ENCODE measurements at regions not wholly inside any gene's neighbourhood (a gene's known extent, or its start where the extent isn't known, plus 50 kb on each side); places are given as distances from the start of the nearest gene placed in this dataset.
"Not testable (repeated sequence)": the region's sequence is repeated elsewhere in the genome, so short reads cannot be mapped to it uniquely, and the experiment has no call there.

DNA sequence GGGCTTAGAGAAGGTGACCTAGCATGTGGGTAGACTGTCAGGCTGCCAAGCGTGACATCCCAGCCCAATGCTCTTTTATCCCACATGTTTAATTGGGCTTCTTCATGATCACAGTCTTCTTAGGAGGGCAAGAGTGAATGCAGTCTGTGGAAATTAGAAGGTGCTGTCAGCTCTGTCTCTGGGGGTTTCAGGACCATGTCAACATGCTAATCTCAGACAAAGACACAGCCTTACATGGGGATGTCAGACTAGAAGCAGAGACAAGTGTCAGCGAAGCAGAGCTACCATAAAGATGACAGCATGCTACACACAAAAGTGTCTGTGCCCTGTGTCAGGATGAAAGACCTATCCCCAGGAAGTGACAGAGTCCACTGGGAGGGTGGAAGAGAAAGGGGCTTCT is 120.1 kb upstream of the SLC25A36 start:
- DNase-seq = no peak

DNA sequence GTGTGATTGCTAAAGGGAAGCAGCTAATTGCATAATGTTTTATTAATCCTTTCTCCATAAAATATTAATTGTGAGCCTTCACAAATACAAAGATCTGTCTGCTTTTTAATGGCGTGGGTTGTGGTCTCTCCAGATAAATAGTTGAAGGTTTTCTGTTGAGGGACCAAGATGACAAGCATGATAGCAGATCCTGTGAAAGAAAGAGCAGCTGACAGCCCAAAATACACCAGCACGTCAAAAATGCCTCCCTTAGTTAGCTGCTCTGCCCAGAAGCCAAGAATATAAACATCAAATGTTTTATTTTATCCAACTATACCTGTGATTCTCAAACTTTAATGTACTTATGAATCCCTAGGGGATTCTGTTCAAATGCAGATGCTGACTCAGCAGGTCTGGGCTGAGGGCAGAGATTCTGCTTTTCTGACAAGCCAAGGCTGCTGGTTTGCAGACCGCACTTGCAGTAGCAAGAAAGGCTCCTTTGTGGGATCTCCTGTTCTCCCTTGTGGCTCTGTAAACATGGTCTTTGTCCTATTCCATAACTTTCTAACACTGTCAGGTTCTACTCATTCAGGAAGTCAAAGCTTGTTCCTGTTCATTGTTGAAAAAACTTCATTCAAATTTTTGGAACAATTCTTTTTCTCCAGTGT is 119.1 kb upstream of the SLC25A36 start:
- DNase-seq = no peak

DNA sequence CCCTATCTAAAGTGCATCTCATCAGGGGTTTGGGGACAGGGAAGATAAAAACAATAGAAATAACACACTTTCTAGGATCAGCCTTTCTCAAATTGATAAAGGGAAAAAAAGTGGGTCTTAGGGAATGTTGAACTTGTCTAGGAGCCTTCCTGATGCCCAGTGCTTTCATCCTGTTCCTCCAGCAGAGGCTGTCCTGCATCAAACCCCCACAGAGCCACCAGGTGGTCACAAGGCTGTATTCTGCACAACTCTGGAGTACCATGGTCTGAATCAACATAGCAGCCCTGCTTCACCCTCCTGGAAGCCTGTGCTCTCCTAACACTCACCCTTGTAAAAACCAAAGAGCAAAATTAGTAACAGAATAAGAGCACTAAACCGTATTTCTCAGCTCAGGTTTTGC is 118.5 kb upstream of the SLC25A36 start:
- DNase-seq = no peak

DNA sequence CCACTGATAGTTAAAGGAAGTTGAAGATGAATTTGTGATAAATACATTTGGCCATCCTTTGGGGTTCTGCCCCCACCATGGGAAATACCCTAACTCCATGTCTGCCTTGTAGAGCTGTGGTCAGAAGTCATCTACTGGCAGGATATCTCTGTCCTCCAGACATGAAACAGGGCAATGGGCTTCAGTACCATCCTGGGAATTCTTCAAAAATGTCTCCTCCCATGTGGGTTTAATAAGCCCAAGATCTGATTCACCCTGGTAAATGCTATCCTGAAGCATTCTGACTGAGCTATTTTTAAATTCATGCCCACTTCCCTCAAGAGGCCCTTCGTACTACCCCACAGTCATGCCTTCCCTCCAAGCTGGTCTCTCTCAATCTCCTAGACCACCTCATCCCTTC is 113.7 kb upstream of the SLC25A36 start:
- DNase-seq = no peak

DNA sequence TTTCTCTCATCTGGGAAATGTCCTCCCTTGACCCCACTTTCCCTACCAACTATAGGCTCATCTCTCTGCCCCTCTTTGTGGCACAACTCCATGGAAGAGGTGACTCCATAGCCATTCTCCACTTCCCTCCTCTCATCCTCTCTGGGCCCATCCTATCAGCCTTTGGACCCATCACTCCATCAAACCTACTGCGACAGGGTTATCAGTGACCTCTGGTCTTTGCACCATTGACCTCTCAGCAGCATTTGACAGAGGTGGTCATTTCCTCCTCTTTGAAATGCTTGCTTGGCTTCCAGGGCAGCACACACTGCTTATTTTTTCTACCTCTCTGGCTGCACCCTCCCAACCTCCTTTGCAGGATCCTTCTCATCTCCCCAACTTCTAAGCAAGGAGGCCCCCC is 113.1 kb upstream of the SLC25A36 start:
- DNase-seq = no peak

DNA sequence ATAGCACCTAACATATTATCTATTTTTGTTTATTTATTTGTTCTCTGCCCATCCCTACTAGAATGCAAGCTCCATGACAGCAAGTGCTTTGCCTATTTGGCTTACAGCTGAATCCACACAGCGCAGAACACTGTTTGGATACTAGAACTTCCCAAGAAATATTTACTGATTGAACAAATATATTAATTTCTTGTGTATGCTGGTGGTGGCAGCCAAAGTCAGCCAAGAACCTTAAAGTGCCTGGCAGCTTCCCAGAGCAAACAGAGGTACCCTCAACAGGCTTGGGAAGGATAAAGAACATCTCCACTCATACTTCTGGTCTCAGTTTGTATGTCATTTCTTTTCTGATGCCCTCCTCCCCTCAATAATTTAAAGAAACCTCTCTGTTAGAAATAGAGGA is 111.8 kb upstream of the SLC25A36 start:
- no peak for DNase-seq

- no peak for DNase-seq
Measured at GRCh38 chr3:140830391-140830790, 111.2 kb upstream of the SLC25A36 start.

DNA sequence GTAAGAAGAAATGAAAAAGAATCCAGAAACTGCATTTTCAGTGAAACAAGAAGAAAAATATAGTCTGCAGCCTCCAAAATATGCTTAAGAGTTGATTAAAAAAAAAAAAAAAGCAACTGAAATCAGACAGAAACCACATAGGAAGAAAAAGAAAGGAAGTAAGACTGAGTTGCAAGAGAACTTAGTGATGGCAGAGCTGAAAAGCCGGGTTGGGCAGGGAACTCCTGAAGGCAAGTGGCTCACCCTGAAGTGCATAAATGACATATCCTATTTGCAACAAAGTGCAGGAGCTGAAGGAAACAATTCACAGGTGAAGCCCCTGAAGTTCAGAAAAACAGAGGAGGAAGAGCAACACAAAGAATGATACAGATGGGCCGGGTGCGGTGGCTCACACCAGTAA is 108.8 kb upstream of the SLC25A36 start:
- no peak for DNase-seq

DNA sequence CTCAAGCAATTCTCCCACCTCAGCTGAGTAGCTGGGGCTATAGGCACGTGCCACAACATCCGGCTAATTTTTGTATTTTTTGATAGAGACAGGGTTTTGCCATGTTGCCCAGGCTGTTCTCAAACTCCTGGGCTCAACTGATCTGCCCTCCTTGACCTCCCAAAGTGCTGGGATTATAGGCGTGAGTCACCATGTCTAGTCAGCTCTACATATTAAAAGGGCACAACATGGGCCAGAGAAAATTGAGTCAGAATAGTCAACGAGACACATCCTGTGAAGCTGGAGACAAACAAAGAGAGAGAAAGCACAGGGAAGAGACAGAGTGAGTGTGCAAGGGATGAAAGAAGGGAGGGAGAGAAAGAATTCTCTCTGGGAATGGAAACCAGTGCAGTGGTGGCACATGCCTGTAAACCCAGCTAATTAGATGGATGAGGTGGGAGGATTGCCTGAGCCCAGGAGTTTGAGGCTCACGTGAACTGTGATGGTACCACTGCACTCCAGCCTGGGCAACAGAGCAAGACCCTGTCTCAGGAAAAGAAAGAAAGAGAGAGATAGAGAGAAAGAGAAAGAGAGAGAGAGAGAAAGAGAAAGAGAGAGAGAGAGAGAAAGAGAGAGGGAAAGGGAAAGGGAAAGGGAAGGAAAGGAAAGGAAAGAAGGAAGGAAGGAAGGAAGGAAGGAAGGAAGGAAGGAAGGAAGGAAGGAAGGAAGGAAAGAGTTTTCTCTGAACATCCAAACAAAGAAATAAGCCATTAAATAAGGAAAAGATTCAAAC is 107.2 kb upstream of the SLC25A36 start:
- DNase-seq = no peak

DNA sequence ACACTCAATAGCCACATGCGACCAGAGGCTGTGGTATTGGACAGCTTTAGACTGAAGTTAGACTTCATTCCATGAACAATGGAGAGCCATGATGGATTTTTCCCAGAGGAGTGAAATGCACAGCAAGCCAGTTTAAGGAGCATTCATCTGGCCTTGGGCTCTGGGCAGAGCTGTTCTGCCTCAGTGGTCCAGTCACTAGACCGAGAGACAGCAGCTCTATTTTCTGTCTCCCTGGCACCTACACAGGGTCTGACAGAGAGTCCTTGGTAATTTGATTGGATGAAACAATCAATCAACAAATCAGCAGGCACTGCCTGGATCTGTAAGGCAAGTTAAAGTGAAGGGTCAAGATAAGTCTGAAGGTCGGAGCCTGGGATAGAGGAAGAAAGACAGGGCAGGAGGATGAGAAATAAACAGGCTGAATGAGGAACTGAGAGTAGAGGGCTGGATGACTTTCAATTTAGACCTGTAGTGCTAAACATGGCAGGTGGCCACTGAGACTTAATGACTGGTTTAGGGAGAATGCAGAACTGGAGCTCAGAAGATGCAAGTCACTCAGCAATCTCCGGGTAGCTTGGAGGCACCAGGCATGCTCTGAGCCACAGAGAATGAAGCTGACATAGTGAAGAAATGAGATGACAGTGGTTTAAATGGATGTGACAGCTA is 98.5 kb upstream of the SLC25A36 start:
- peak; percentile 1 for DNase-seq

DNA sequence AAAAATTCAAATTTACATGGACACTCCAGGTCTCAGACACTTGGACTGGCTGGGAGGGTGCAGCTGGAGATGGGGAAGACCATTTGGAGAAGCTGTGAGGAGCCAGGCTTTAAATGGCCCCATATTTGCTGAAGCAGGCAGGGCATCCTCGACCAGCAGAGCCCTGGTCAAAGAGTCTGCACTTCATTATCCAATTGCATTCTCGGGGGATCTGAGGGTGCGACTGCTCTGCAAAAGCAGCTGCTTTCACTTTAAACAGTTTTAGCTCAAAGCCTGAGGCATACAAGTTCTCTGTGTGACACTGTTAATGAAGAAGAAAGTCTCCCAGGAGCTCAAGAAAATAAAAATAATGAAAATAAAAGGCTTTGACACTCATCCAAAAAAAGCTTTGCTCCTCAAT is 98.0 kb upstream of the SLC25A36 start:
- no peak for DNase-seq

- no peak for DNase-seq
Measured at GRCh38 chr3:140844072-140844471, 97.6 kb upstream of the SLC25A36 start.

- no peak for DNase-seq
Measured at GRCh38 chr3:140845882-140846281, 95.8 kb upstream of the SLC25A36 start.

- DNase-seq = no peak
Measured at GRCh38 chr3:140848666-140849065, 93.0 kb upstream of the SLC25A36 start.

DNA sequence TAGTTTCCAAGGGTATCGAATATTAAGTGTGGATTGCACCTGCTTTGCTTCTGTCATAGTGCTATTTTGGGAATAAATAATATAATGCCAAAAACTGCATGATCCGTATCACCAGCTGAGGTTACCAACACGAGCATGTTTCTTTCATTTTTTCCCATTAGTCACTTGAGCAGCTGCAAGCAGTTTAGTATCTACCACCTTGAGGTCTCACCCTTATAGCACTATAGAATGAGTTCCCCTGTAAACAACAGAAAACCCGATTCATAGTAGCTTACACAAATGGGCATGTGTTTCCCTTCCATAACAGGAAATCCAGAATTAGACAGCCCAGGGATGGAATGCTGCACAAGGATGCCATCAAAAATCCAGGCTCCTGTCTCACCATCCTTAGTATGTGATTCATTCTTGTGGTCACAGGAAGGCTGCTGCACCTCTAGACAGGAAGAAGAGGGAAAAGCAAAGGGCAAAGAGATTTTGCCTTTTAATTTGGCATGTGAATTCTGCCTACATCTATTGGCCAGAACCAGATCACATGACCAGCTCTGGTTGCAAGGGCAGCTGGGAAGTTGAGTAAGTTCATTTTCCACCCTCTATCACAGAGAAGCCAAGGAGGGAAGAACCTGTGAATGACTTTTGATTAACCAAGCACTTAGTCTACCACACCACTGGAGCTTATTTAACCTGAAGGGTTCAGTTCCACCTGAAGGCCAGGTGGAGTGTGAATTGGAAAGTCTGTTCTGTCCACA is 91.3 kb upstream of the SLC25A36 start:
- DNase-seq = no peak

DNA sequence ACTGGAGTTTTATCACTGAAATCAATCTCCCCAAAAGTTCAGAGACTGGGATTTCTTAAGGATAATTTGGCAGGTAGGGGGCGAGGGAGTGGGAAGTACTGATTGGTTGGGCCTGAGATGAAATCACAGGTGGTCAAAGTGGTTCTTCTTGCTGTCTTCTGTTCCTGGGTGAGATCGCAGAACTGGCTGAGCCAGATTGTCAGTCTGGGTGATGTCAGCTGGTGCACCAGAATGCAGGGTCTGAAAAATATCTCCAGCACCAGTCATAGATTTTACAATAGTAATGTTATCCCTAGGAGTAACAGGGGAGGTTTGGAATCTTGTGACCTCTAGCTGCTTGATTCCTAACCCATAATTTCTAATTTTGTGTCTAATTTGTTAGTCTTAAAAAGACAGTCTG is 86.7 kb upstream of the SLC25A36 start:
- no peak for DNase-seq

DNA sequence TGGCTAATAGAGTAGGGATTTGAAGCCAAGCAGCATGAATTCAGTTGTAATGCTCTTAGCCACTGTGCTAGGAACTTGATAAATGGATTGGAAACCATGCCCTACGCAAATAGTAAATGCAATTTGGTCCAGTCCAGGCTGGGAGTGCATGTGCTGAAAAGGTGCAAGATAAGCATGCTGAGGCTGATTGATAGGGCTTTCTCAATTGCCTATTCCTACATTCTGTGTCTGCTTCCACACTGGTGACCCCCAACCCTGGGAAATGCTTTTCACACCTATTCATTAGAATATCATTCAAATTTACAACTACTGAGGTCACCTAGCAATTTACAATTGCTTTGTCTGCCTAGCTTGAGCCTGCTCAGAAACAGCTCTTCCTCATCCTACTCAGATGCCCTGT is 84.7 kb upstream of the SLC25A36 start:
- no peak for DNase-seq

DNA sequence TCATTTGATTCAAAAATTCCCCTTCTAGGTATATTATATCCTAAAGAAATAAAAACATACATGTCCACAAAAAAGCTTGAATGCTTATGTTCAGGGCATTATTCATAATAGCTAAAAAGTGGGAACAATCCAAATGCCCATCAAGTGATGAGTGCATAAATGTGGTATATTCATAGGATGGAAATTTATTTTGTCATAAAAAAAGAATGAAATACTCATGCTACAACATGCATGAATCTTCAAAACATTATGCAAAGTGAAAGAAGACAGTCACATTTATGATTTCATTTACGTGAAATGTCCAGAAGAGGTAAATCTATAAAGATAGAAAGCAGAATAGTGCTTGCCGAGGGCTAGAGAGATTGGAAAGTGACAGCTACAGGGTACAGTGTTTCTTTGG is 83.6 kb upstream of the SLC25A36 start:
- DNase-seq = no peak

DNA sequence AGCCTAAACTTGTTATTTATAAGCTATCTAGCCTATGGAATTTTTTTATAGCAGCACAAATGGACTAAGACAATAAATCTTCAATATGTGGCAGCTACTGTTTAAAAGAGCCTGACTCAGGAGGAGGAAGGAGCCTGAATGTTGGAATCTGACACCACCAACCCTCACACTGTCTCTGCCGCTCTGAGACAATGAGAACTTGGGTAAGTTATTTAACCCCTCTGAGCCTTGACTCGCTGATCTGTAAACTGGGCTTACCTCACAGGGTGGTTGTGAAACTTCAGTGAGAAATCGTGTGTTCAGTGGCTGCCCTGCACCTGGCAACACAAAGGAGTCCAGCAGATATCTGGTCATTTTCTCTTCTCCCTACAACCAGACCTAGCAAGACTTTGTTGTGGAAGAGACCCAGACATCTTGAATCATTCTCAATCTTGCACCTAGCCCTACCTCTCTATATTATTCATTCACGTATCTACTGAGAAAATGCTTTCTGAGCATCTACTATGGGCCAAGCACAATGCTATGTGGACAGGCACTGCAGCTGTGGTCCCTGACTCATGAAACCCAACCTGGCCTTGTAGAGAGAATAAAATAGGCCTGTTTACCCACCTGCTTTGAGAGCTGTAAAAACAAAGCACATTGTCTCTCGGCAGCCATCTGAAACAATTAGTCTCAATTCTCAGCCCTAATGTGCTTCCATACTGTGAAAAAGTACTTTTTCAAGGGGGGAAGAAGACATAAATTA is 81.9 kb upstream of the SLC25A36 start:
- no peak for DNase-seq

DNA sequence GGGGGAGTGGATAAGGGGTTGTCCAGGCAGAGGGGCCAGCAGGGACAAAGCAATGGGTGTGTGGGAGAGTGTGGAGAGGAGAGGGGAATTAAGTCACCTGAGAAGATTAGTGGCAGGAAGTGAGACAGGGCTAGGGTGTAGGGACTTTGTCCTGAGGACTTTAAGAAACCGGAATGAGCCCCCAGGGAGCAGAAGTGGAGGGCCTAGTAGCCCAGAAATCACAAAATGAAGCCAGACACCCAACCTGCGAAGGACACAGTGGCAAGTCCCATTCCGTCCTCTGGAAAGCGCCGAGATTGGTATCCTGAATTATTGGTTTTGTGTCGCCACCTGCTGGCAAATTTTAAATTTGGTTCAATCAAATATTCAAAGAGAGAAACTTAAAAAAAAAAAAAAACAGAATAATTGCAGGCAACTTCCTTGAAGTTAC is 78.0 kb upstream of the SLC25A36 start:
- peak; percentile 35 for DNase-seq

DNA sequence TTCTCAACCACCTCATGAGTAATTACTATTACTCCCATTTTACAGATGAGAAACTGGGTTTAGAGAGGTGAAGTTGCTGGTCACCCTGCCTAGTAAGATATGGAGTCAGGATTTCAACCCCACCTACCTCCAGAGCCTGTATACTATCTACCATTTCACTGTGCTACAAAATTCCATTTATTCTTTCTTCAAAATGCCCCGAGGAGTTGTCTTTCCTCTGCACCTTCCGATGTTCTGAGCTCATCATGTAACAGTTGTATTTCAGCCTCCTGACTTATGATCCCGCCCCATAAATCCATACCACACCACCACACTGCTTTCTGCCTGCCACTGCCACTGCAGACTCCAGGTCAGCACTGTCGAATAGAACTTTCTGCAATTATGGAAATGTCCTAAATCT is 71.3 kb upstream of the SLC25A36 start:
- DNase-seq = no peak

DNA sequence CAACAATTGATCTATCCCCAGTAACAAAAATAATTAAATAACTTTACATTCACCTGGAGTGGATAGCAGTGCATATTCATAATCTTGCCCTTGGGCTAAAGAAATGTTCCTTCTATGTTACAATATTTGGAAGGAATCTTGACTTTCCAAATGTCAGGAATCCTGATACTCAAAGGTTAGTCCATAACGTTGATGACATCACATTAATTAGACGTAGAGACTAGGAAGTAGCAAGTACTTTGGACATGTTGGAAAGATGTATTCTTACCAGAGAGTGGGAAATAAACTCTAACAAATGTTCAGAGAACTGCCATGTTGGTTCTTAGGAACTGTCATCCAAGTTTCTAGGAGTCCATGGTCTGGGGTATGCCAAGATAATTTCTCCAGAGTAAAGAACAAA is 70.6 kb upstream of the SLC25A36 start:
- DNase-seq = no peak

DNA sequence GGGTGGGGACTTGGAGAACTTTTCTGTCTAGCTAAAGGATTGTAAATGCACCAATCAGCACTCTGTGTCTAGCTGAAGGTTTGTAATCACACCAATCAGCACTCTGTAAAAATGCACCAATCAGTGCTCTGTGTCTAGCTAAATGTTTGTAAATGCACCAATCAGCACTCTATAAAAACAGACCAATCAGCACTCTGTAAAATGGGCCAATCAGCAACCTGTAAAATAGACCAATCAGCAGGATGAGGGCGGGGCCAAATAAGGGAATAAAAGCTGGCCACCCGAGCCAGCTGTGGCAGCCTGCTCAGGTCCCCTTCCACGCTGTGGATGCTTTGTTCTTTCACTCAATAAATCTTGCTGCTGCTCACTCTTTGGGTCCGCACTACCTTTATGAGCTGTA is 69.5 kb upstream of the SLC25A36 start:
- DNase-seq = not testable (repeated sequence)
